IPS DF 19.7 (cell line): ENCODE measurements at regions not wholly inside any gene's neighbourhood (a gene's known extent, or its start where the extent isn't known, plus 50 kb on each side); places are given as distances from the start of the nearest gene placed in this dataset.
A peak's percentile ranks its signal among the peaks of the same experiment; 100 is the strongest.
"Not testable (repeated sequence)": the region's sequence is repeated elsewhere in the genome, so short reads cannot be mapped to it uniquely, and the experiment has no call there.

Experiments
- DNase-seq: peaks from one replicate; pipeline ENCODE4 v3.0.0-alpha.2; 2013; ENCODE audit warnings: low read depth, low spot score

DNA sequence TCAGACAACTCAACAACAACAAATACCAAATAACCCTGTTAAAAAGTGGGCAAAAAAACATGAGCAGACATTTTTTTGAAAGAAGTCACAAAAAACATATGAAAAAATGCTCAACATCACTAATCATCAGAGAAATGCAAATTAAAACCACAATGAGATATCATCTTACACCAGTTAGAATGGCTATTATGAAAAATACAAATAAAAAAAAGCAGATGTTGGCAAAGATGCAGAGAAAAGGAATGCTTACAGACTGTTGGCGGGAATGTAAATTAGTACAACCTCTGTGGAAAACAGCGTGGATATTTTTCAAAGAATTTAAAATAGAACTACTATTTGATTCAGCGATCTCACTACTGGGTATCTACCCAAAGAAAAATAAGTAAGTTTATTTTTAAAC is 114.0 kb downstream of the SLC38A4 start:
- DNase-seq = no peak

- no peak for DNase-seq
Measured at GRCh38 chr12:46710125-46710743, 115.6 kb downstream of the SLC38A4 start.

DNA sequence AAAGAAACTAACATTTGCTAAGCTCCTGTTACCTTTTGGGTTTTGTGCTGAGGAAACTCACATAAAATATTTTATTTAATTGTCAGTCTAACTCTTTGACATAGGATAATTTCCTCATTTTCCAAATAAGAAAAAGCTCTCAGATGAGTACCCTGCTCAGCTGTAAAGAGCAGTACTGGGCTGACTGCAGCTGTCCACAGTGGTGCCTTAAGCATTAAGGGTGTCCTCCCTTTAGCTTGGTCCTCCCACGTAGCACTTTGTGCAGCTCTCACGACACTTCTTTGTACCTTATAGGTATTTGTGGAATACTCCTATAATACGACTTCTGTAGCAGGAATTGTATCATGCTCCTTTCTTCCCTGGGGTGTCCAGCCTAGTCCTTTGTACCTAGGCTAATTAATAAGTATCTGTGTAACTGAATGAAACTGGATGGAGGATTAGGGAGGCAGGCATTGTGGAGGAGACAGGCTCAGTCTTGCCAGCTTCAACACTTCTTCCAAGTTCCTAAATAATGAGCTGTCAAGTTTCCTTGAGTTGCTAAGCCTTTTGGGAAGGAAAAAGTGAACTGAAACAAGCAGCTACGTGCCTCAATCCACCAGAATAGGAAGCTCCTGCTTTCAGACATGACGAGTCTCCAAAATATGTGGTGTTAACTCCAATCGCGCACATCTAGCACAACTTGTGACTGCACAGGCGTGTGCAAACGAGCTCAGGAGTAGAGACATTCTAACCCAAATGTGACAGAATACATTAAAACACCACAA is 123.0 kb downstream of the SLC38A4 start:
- DNase-seq = no peak

DNA sequence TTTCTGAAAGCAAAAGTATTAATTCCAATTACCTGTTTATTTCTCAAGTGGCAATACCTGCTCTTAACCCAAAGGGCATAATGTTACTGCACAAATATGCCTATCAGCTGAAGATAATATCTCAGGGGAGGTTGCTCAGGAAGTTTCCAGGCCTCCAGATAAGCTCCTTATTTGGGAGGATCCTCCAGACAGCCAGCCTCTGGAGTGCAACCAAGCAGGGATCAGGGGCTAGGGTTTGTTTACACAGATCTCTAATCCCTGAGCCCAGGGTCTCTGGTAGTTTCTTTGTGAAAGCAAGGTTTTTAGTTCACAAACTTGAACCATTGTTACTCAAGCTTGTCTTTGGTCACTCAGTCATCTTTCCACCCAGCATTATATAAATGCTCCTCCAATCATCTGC is 124.4 kb downstream of the SLC38A4 start:
- DNase-seq = no peak

DNA sequence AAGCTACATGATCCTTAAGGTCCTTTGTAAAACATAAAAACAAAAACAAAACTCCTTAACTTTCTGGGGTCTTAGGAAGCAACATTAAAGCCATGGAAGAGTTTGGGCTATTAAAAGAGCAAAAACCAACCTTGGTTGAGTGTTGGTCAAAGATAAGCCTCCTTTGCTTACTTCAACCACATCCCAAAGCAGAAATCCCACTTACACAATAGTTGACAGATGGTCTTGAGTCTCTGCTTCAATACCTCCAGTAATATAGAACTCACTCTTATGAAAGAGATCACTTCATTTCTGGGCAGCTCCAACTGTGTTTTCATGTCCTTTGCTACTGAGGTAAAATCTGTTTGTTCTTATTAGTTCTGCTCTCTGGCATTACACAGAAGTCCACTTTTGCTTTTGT is 125.8 kb downstream of the SLC38A4 start:
- no peak for DNase-seq

- no peak for DNase-seq
Measured at GRCh38 chr12:46698003-46698402, 127.8 kb downstream of the SLC38A4 start.

DNA sequence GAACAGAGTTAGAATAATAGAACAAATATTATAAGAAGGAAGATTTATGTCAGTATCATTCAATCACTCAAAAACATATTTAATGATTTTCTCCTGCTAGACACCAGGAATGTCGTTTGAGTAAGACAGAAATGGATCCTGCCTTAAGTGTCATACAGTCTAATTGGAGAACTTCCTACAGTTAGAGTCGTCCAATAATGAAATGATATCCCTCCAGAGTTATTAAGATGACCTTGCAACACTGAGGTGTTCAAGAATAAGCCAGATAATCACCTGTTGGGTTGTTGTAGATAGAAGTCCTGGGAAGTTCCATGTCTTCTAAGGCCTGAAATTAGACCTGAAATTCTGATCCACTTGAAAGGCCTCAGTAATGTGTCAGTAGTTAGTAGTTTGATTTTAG is 132.3 kb downstream of the SLC38A4 start:
- DNase-seq = no peak

DNA sequence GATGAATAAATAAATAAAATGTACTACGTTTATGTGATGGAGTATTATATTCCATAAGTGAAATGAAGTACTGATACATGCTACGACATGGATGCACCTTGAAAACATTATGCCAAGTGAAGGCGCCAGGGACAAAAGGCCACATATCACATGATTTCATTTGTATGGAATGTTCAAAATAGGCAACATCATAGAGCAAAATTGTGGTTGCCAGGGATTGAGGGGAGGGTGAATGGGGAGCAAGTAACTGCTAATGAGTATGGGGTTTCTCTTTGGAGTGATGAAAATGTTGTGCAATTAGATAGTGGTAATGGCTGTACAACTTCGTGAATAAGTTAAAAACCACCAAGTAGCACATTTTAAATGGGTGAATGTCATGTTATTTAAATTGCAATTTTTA is 132.8 kb downstream of the SLC38A4 start:
- DNase-seq = no peak

GRCh38 chr12:46692606-46693005 is 133.2 kb downstream of the SLC38A4 start:
- no peak for DNase-seq

- DNase-seq = no peak
Measured at GRCh38 chr12:46686267-46686942, 139.4 kb downstream of the SLC38A4 start.

GRCh38 chr12:46684243-46684642 is 141.6 kb downstream of the SLC38A4 start:
- DNase-seq = not testable (repeated sequence)

- no peak for DNase-seq
Measured at GRCh38 chr12:46682148-46682547, 143.6 kb downstream of the SLC38A4 start.

DNA sequence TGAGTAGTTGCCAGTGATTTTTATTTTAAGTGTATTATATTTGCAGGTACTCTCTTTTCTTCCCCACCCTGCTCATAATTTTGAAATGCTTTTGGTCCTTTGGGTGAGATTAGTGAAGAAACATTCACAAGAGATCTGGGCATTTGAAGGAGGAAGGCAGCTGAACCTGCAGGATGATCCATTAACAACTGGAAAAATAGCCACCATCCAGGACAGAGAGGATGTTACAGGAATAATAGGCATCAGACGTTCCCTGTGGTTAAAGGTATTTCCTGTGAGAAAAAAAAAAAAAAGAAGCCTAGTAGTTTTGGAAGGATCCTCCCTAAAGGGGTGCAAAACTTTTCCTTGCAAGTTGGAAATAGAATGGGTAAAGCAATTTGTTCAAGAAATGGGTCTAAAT is 145.3 kb downstream of the SLC38A4 start:
- DNase-seq = no peak

GRCh38 chr12:46679754-46680153 is 146.0 kb downstream of the SLC38A4 start:
- DNase-seq = no peak

GRCh38 chr12:46678426-46678825 is 147.4 kb downstream of the SLC38A4 start:
- DNase-seq = no peak

GRCh38 chr12:46677749-46678148 is 148.0 kb downstream of the SLC38A4 start:
- peak; percentile 35 for DNase-seq

DNA sequence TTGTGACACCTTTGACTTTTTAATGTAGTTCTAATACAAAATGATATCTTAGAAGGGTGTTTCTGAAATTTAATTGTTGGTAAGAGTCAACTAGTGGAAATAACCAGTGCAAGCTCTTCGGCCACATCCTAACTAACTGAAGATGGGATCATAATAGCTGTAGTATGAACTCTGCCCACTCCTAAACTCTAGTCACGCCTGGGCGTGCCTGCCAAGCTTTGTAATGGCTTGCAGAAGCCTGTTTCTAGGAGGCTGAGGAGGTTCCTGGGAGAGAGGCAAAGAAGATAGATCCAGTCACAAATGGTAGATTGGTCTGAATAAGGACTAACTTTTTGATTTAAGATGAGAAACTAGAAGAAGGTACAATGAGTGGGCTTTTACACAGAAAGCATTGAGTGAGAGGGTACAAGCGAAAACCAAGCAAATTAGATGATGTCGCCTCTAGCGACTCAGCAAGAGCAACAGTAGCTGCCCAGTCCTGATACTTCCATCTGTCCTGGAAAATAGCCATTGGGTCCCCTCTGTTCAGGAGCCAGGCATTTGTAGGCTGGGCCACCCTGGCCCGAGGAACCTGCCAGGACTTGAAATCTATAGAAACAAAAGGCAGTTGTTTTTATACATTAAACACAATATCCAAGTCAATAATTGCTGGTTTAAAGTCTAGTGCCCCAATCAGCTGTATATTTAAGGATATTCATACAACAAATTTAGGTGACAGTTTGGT is 148.8 kb downstream of the SLC38A4 start:
- DNase-seq = no peak

DNA sequence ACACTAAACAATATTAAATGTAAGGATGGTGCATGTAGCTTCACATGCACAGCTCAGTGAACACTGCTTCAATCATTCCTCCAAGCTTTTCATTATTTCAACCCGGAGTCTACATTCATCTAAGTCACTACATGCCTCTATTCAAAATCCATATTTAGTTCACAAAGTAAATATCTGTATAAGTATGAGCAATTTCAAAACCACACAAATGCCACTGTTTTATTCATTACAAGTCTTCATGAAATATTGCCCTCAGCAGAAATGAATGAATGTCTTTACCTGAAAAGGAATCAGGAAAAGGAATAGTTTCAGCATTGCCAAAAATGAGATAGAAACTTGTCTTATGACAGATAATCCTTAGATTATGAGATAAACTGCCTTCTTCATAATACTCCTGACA is 149.4 kb downstream of the SLC38A4 start:
- no peak for DNase-seq

- no peak for DNase-seq
Measured at GRCh38 chr12:46675736-46676135, 150.1 kb downstream of the SLC38A4 start.

- no peak for DNase-seq
Measured at GRCh38 chr12:46674800-46675199, 151.0 kb downstream of the SLC38A4 start.

- DNase-seq = no peak
Measured at GRCh38 chr12:46674129-46674528, 151.7 kb downstream of the SLC38A4 start.

- DNase-seq = no peak
Measured at GRCh38 chr12:46671102-46671501, 154.7 kb downstream of the SLC38A4 start.
